ENCODE measurements at regions not wholly inside any gene's neighbourhood (a gene's known extent, or its start where the extent isn't known, plus 50 kb on each side); places are given as distances from the start of the nearest gene placed in this dataset.

- no peak for TF ChIP-seq CTCF (IDR thresholded peaks at IDR 0.05)
- TF ChIP-seq POLR2A (IDR thresholded peaks at IDR 0.05) = no peak
These were observed 119.4 kb upstream of the PRMT6 start for GRCh38 chr1:106937104-106937503.
